ENCODE measurements at regions not wholly inside any gene's neighbourhood (a gene's known extent, or its start where the extent isn't known, plus 50 kb on each side); places are given as distances from the start of the nearest gene placed in this dataset.
"Not testable (repeated sequence)": the region's sequence is repeated elsewhere in the genome, so short reads cannot be mapped to it uniquely, and the experiment has no call there.

DNA sequence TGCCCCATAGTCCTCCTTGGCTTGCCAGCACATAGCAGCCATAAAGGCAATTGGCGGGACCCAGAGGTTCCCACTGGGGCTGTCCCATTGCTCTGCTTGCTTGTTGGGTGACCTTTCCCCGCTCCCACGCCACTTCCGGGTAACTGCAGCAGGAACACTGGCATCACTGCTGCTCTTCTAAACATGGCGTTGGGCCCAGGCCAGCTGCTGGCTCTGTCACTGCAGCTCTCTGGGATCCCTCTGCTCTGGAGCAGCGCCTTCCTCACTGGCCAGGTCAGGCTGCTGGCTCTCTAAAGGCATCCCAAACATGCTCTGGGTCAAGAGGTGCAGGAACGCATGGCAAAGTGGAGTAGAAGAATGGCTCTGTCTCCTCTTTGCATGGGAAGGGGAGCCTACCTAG is 92.9 kb downstream of the DRD1 start:
- Histone ChIP-seq H3K9ac (ENCODE audit: low read depth in 1 of 2, low read length in 2 of 2) (no peak overlapping the region), H3K4me3 (ENCODE audit: low read length in 2 of 2) (no peak overlapping the region), H3K9me3 (ENCODE audit: control insufficient read depth in 2 of 2, low read length in 2 of 2) (no peaks in the 10 kb centered on the region), H3K27ac (ENCODE audit: low read depth in 2 of 2, low read length in 2 of 2) (no peak overlapping the region), H3K27me3 (ENCODE audit: control insufficient read depth in 2 of 2, insufficient read depth in 2 of 2, low read length in 2 of 2) (no peaks in the 10 kb centered on the region), H3K4me1 (ENCODE audit: control insufficient read depth in 2 of 2, insufficient read depth in 2 of 2, low read length in 2 of 2) (no peaks in the 10 kb centered on the region), H3K36me3 (ENCODE audit: control insufficient read depth in 2 of 2, insufficient read depth in 2 of 2, low read length in 2 of 2) (no peaks in the 10 kb centered on the region)

DNA sequence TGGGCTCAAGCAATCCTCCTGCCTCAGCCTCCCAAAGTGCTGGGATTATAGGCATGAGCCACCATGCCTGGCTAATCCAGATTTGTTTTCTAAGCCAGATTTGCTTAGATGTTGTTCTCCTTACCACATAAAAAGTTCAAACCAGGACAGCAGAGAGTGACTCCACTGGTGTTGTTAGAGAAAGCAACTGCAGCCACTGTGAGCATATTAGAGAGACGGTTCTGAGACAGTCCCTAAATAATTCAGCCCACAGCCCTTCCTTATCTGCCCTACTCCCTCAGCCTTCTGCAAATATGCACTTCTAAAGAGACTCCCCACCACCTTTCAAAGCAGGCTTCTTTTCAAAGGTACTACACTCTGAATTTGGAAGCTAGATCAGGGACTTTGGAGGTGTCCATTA is 96.1 kb downstream of the DRD1 start:
- Histone ChIP-seq H3K4me3 (ENCODE audit: low read length in 2 of 2) (no peak overlapping the region), H3K36me3 (ENCODE audit: control insufficient read depth in 2 of 2, insufficient read depth in 2 of 2, low read length in 2 of 2) (no peaks in the 10 kb centered on the region), H3K27me3 (ENCODE audit: control insufficient read depth in 2 of 2, insufficient read depth in 2 of 2, low read length in 2 of 2) (no peaks in the 10 kb centered on the region), H3K9me3 (ENCODE audit: control insufficient read depth in 2 of 2, low read length in 2 of 2) (no peaks in the 10 kb centered on the region), H3K27ac (ENCODE audit: low read depth in 2 of 2, low read length in 2 of 2) (no peak overlapping the region), H3K4me1 (ENCODE audit: control insufficient read depth in 2 of 2, insufficient read depth in 2 of 2, low read length in 2 of 2) (no peaks in the 10 kb centered on the region), H3K9ac (ENCODE audit: low read depth in 1 of 2, low read length in 2 of 2) (no peak overlapping the region)

DNA sequence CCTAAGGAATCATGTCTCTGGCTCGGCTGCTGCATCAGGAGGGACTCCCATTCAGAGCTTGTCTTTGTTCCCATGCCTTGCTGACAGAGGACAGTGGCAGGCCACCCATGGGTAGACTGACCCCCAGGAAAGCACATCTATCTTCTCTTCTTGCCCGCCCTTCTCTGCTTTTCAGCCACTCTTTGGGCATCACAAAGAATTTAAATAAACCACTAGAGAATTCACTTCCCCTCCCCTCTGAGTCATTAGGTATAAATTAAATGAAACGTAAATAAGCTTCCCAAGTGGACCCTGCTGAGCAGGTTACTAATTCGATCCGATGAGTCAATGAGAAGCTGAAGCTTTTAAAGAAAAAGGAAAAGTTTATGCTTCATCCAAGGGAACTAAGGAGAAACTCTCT is 97.0 kb downstream of the DRD1 start:
- no peaks in the 10 kb centered on the region for H3K27me3 ChIP-seq (ENCODE audit: control insufficient read depth in 2 of 2, insufficient read depth in 2 of 2, low read length in 2 of 2)

DNA sequence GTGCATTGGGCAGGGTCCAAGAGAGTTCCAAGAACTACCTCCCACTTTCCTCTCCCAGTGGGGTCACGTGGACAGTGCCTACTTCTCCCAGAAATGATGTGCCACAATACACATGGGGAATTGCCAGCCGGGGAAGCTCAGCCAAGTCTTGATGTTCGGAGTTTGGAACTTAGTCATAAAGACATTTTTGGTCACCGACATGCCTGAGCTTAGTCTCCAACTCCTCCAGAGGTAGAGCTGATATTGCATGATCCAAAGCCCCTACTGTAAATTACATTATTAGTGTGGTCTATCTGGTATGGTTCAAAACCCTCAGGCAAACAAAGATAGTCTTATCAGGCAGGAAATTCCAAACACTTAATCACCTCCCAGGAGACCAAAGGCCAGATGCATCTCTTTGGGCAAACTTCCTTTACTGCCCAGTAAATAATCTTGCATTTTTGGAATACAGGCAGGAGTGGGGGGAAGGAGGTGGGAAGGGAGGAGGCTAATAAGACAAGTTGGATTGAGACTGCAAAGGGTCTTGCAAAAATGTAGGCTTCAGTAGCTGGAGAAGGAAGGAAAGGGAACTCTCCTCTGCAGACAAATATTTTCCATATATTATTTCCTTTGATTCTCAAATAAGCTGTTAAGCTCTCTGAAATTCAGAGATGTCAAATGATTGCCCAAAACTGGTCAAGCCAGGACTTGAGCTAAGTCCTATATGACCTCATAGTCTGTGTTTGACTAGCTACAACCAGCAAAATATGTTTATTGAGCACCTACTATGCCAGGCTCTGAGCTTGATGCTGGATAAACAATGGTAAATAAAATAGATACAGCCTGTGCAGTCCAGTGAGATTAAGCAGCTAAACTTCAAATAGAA is 99.4 kb downstream of the DRD1 start:
- H3K9me3 ChIP-seq (ENCODE audit: control insufficient read depth in 2 of 2, low read length in 2 of 2): no peaks in the 10 kb centered on the region
- no peaks in the 10 kb centered on the region for H3K36me3 ChIP-seq (ENCODE audit: control insufficient read depth in 2 of 2, insufficient read depth in 2 of 2, low read length in 2 of 2)
- no peaks in the 10 kb centered on the region for H3K4me1 ChIP-seq (ENCODE audit: control insufficient read depth in 2 of 2, insufficient read depth in 2 of 2, low read length in 2 of 2)
- no peak overlapping the region for H3K4me3 ChIP-seq (ENCODE audit: low read length in 2 of 2)
- H3K27ac ChIP-seq (ENCODE audit: low read depth in 2 of 2, low read length in 2 of 2): no peak overlapping the region
- H3K9ac ChIP-seq (ENCODE audit: low read depth in 1 of 2, low read length in 2 of 2): no peak overlapping the region
- H3K27me3 ChIP-seq (ENCODE audit: control insufficient read depth in 2 of 2, insufficient read depth in 2 of 2, low read length in 2 of 2): no peaks in the 10 kb centered on the region

More for the DNA sequence above, 97.0 kb downstream of the DRD1 start:
- Histone ChIP-seq H3K4me3 (ENCODE audit: low read length in 2 of 2) (no peak overlapping the region), H3K4me1 (ENCODE audit: control insufficient read depth in 2 of 2, insufficient read depth in 2 of 2, low read length in 2 of 2) (no peaks in the 10 kb centered on the region), H3K36me3 (ENCODE audit: control insufficient read depth in 2 of 2, insufficient read depth in 2 of 2, low read length in 2 of 2) (no peaks in the 10 kb centered on the region), H3K9me3 (ENCODE audit: control insufficient read depth in 2 of 2, low read length in 2 of 2) (no peaks in the 10 kb centered on the region), H3K27ac (ENCODE audit: low read depth in 2 of 2, low read length in 2 of 2) (no peak overlapping the region), H3K9ac (ENCODE audit: low read depth in 1 of 2, low read length in 2 of 2) (no peak overlapping the region)

DNA sequence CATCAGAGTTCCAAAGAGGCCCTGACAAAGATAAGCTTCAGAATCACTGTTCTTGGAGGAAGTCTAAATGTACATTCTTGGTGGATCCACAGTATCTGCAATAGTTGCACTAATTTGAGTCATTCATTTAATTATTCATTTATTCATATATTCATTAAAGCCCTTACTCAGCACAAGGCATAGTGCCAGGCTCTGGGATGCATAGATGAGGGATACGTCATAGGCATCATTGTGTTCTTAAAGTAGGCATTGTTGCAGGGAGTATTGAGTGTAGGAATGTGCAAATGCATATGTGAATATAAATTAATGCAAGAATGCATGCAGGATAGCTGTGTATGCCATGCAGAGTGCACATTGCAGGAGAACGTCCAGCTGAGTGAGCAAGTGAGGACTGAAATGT is 100.7 kb downstream of the DRD1 start:
- no peaks in the 10 kb centered on the region for H3K36me3 ChIP-seq (ENCODE audit: control insufficient read depth in 2 of 2, insufficient read depth in 2 of 2, low read length in 2 of 2)

DNA sequence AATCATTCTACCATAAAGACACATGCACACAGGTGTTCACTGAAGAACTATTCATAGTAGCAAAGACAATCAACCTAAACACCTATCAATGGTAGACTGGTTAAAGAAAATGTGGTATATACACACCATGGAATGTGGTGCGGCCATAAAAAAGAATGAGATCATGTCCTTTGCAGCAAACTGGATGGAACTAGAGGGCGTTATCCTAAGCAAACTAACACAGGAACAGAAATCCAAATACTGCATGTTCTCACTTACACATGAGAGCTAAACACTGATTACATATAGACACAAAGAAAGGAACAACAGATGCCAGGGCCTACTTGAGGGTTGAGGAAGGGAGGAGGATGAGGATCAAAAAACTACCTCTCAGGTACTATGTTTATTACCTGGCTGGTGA is 103.8 kb downstream of the DRD1 start:
- H3K4me3 ChIP-seq (ENCODE audit: low read length in 2 of 2): no peak overlapping the region
- no peaks in the 10 kb centered on the region for H3K36me3 ChIP-seq (ENCODE audit: control insufficient read depth in 2 of 2, insufficient read depth in 2 of 2, low read length in 2 of 2)
- H3K27ac ChIP-seq (ENCODE audit: low read depth in 2 of 2, low read length in 2 of 2): no peak overlapping the region

More for the DNA sequence above, 100.7 kb downstream of the DRD1 start:
- Histone ChIP-seq H3K27ac (ENCODE audit: low read depth in 2 of 2, low read length in 2 of 2) (no peak overlapping the region), H3K9me3 (ENCODE audit: control insufficient read depth in 2 of 2, low read length in 2 of 2) (no peaks in the 10 kb centered on the region), H3K9ac (ENCODE audit: low read depth in 1 of 2, low read length in 2 of 2) (no peak overlapping the region), H3K27me3 (ENCODE audit: control insufficient read depth in 2 of 2, insufficient read depth in 2 of 2, low read length in 2 of 2) (no peaks in the 10 kb centered on the region), H3K4me3 (ENCODE audit: low read length in 2 of 2) (no peak overlapping the region), H3K4me1 (ENCODE audit: control insufficient read depth in 2 of 2, insufficient read depth in 2 of 2, low read length in 2 of 2) (no peaks in the 10 kb centered on the region)

DNA sequence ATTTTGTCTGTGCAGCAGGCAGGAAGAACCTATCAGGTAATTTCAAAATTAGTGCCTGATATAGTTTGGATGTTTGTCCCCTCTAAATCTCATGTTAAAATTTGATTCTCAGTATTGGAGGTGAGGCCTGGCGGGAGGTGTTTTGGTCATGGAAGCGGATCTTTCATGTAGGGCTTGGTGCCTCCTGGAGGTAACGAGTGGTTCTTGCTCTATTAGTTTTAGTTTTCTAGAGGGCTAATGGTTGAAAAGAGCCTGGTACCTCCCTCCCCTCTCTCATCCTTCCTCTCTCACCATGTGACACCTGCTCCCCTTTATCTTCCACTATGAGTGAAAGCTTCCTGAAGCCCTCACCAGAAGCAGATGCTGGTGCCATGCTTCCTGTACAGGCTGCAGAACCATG is 106.3 kb downstream of the DRD1 start:
- H3K9me3 ChIP-seq (ENCODE audit: control insufficient read depth in 2 of 2, low read length in 2 of 2): no peaks in the 10 kb centered on the region
- no peak overlapping the region for H3K4me3 ChIP-seq (ENCODE audit: low read length in 2 of 2)
- no peaks in the 10 kb centered on the region for H3K36me3 ChIP-seq (ENCODE audit: control insufficient read depth in 2 of 2, insufficient read depth in 2 of 2, low read length in 2 of 2)
- H3K9ac ChIP-seq (ENCODE audit: low read depth in 1 of 2, low read length in 2 of 2): no peak overlapping the region
- H3K4me1 ChIP-seq (ENCODE audit: control insufficient read depth in 2 of 2, insufficient read depth in 2 of 2, low read length in 2 of 2): no peaks in the 10 kb centered on the region
- H3K27ac ChIP-seq (ENCODE audit: low read depth in 2 of 2, low read length in 2 of 2): no peak overlapping the region
- H3K27me3 ChIP-seq (ENCODE audit: control insufficient read depth in 2 of 2, insufficient read depth in 2 of 2, low read length in 2 of 2): no peaks in the 10 kb centered on the region

More for the DNA sequence above, 103.8 kb downstream of the DRD1 start:
- Histone ChIP-seq H3K27me3 (ENCODE audit: control insufficient read depth in 2 of 2, insufficient read depth in 2 of 2, low read length in 2 of 2) (no peaks in the 10 kb centered on the region), H3K9me3 (ENCODE audit: control insufficient read depth in 2 of 2, low read length in 2 of 2) (no peaks in the 10 kb centered on the region), H3K4me1 (ENCODE audit: control insufficient read depth in 2 of 2, insufficient read depth in 2 of 2, low read length in 2 of 2) (no peaks in the 10 kb centered on the region), H3K9ac (ENCODE audit: low read depth in 1 of 2, low read length in 2 of 2) (no peak overlapping the region)

DNA sequence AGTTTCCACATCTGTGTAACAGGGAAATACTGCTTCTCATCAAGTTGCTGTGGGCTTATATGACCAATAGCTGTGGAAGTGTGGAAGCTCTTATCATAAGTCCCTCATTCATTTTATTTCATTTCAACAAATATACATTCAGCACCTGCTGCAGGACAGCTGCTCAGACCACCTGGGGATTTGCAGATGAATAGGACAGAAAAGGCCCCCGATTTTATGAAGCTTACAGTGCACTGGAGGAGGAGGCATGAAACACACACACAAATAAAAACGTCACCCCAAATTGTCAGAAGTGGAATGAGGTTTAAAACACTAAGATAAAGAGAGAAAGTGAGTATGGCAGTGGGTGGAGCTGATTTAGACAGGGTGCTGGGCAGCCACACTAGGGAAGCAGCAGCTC is 107.2 kb downstream of the DRD1 start:
- H3K4me3 ChIP-seq (ENCODE audit: low read length in 2 of 2): no peak overlapping the region
- no peaks in the 10 kb centered on the region for H3K9me3 ChIP-seq (ENCODE audit: control insufficient read depth in 2 of 2, low read length in 2 of 2)
- no peaks in the 10 kb centered on the region for H3K36me3 ChIP-seq (ENCODE audit: control insufficient read depth in 2 of 2, insufficient read depth in 2 of 2, low read length in 2 of 2)
- H3K4me1 ChIP-seq (ENCODE audit: control insufficient read depth in 2 of 2, insufficient read depth in 2 of 2, low read length in 2 of 2): no peaks in the 10 kb centered on the region
- no peak overlapping the region for H3K27ac ChIP-seq (ENCODE audit: low read depth in 2 of 2, low read length in 2 of 2)
- H3K27me3 ChIP-seq (ENCODE audit: control insufficient read depth in 2 of 2, insufficient read depth in 2 of 2, low read length in 2 of 2): no peaks in the 10 kb centered on the region
- H3K9ac ChIP-seq (ENCODE audit: low read depth in 1 of 2, low read length in 2 of 2): no peak overlapping the region

DNA sequence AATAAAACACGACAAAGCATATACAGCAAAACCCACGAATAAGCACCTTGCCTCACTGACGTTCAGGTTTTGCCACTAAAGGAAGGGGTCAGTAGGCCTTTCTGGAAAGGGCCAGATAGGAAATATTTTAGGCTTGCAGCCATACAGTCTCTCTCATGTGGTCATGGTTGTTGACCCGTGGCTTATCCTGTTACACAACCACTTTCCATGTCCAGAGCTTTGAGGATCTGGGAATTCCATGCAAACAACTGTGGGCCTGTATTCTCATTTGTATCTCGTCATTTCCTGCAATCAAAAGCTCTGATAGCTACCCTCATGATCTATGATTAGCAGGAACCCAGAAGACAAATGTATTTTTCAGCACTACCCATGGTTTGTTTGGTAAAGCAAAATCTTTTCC is 108.3 kb downstream of the DRD1 start:
- Histone ChIP-seq H3K9ac (ENCODE audit: low read depth in 1 of 2, low read length in 2 of 2) (no peak overlapping the region), H3K4me3 (ENCODE audit: low read length in 2 of 2) (no peak overlapping the region), H3K4me1 (ENCODE audit: control insufficient read depth in 2 of 2, insufficient read depth in 2 of 2, low read length in 2 of 2) (no peaks in the 10 kb centered on the region), H3K27ac (ENCODE audit: low read depth in 2 of 2, low read length in 2 of 2) (no peak overlapping the region), H3K27me3 (ENCODE audit: control insufficient read depth in 2 of 2, insufficient read depth in 2 of 2, low read length in 2 of 2) (no peaks in the 10 kb centered on the region), H3K36me3 (ENCODE audit: control insufficient read depth in 2 of 2, insufficient read depth in 2 of 2, low read length in 2 of 2) (no peaks in the 10 kb centered on the region), H3K9me3 (ENCODE audit: control insufficient read depth in 2 of 2, low read length in 2 of 2) (no peaks in the 10 kb centered on the region)

DNA sequence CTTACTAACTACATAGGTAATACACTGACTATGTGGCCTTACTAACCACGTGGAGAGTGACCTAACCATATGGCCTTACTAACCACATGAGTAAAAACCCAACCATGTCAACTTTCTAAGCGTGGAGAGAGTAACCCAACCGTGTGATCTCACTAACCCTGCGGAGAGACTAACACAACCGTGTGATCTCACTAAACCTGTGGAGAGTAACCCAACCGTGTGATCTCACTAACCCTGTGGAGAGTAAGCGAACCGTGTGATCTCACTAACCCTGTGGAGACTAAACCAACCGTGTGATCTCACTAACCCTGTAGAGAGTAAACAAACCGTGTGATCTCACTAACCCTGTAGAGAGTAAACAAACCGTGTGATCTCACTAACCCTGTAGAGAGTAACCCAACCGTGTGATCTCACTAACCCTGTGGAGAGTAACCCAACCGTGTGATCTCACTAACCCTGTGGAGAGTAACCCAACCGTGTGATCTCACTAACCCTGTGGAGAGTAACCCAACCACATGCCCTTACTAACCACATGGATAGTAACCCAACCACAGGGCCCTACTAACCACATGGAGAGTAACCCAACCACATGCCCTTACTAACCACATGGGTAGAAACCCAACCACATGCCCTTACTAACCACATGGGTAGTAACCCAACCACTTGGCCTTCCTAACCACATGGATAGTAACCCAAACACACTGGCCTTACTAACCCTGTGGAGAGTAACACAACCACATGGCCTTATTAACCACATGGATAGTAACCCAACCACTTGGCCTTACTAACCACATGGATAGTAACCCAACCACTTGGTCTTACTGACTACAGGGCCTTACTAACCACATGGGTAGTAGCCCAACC is 112.6 kb downstream of the DRD1 start:
- not testable (repeated sequence) for H3K9me3 ChIP-seq (ENCODE audit: control insufficient read depth in 2 of 2, low read length in 2 of 2); H3K27ac ChIP-seq (ENCODE audit: low read depth in 2 of 2, low read length in 2 of 2); H3K27me3 ChIP-seq (ENCODE audit: control insufficient read depth in 2 of 2, insufficient read depth in 2 of 2, low read length in 2 of 2); H3K4me1 ChIP-seq (ENCODE audit: control insufficient read depth in 2 of 2, insufficient read depth in 2 of 2, low read length in 2 of 2); H3K4me3 ChIP-seq (ENCODE audit: low read length in 2 of 2); H3K36me3 ChIP-seq (ENCODE audit: control insufficient read depth in 2 of 2, insufficient read depth in 2 of 2, low read length in 2 of 2); H3K9ac ChIP-seq (ENCODE audit: low read depth in 1 of 2, low read length in 2 of 2)
